ENCODE measurements at regions not wholly inside any gene's neighbourhood (a gene's known extent, or its start where the extent isn't known, plus 50 kb on each side); places are given as distances from the start of the nearest gene placed in this dataset.

- TF ChIP-seq CTCF (IDR thresholded peaks at IDR 0.05; ENCODE audit: insufficient read depth, low read length, poor library complexity, severe bottlenecking) (no peak), EZH2phosphoT487 (conservative IDR thresholded peaks at IDR 0.05; ENCODE audit: low read length) (no peak)
- H3K4me3 ChIP-seq (ENCODE audit: insufficient read depth, low read length, poor library complexity, severe bottlenecking) = no peak overlapping the region
- H3K27me3 ChIP-seq (ENCODE audit: low read length) = no peaks in the 10 kb centered on the region
- no peak overlapping the region for H3K4me2 ChIP-seq (ENCODE audit: low read depth, low read length, poor library complexity, severe bottlenecking)
- H3K9me3 ChIP-seq (ENCODE audit: insufficient read depth, low read length) = no peaks in the 10 kb centered on the region
- no peaks in the 10 kb centered on the region for H3K79me2 ChIP-seq (ENCODE audit: insufficient read depth, low read length)
- H3F3A ChIP-seq (ENCODE audit: insufficient read depth) = no peaks in the 10 kb centered on the region
- H4K20me1 ChIP-seq (ENCODE audit: low read depth, low read length) = no peaks in the 10 kb centered on the region
- H3K9me2 ChIP-seq (replicated peaks; ENCODE audit: insufficient read depth, low read length) = no peaks in the 10 kb centered on the region
- H3K27ac ChIP-seq (ENCODE audit: low read depth, low read length) = no peak overlapping the region
- H2AFZ ChIP-seq (ENCODE audit: low read depth, low read length, severe bottlenecking) = no peak overlapping the region
- H3K9ac ChIP-seq (ENCODE audit: low read length) = no peak overlapping the region
- no peaks in the 10 kb centered on the region for H3K36me3 ChIP-seq (ENCODE audit: low read length)
Measured at GRCh38 chr2:204124140-204124750, 187.7 kb downstream of the ICOS start.

GRCh38 chr2:204126705-204127104, 190.1 kb downstream of the ICOS start:
- Histone ChIP-seq H2AFZ (ENCODE audit: low read depth, low read length, severe bottlenecking) (no peak overlapping the region), H3K9me2 (replicated peaks; ENCODE audit: insufficient read depth, low read length) (no peaks in the 10 kb centered on the region), H3K79me2 (ENCODE audit: insufficient read depth, low read length) (no peaks in the 10 kb centered on the region), H3K36me3 (ENCODE audit: low read length) (no peaks in the 10 kb centered on the region), H3F3A (ENCODE audit: insufficient read depth) (no peaks in the 10 kb centered on the region), H3K4me3 (ENCODE audit: insufficient read depth, low read length, poor library complexity, severe bottlenecking) (no peak overlapping the region), H3K27me3 (ENCODE audit: low read length) (no peaks in the 10 kb centered on the region), H3K27ac (ENCODE audit: low read depth, low read length) (no peak overlapping the region), H3K9me3 (ENCODE audit: insufficient read depth, low read length) (no peaks in the 10 kb centered on the region), H4K20me1 (ENCODE audit: low read depth, low read length) (no peaks in the 10 kb centered on the region), H3K9ac (ENCODE audit: low read length) (no peak overlapping the region), H3K4me2 (ENCODE audit: low read depth, low read length, poor library complexity, severe bottlenecking) (no peak overlapping the region)
- TF ChIP-seq CTCF (IDR thresholded peaks at IDR 0.05; ENCODE audit: insufficient read depth, low read length, poor library complexity, severe bottlenecking) = no peak
- TF ChIP-seq EZH2phosphoT487 (conservative IDR thresholded peaks at IDR 0.05; ENCODE audit: low read length) = no peak

GRCh38 chr2:204127238-204127637, 190.7 kb downstream of the ICOS start:
- Histone ChIP-seq H3K27ac (ENCODE audit: low read depth, low read length) (no peak overlapping the region), H3K9ac (ENCODE audit: low read length) (no peak overlapping the region), H2AFZ (ENCODE audit: low read depth, low read length, severe bottlenecking) (no peak overlapping the region), H3K4me3 (ENCODE audit: insufficient read depth, low read length, poor library complexity, severe bottlenecking) (no peak overlapping the region), H3K27me3 (ENCODE audit: low read length) (no peaks in the 10 kb centered on the region), H3F3A (ENCODE audit: insufficient read depth) (no peaks in the 10 kb centered on the region), H3K9me2 (replicated peaks; ENCODE audit: insufficient read depth, low read length) (no peaks in the 10 kb centered on the region), H4K20me1 (ENCODE audit: low read depth, low read length) (no peaks in the 10 kb centered on the region), H3K36me3 (ENCODE audit: low read length) (no peaks in the 10 kb centered on the region), H3K4me2 (ENCODE audit: low read depth, low read length, poor library complexity, severe bottlenecking) (no peak overlapping the region), H3K9me3 (ENCODE audit: insufficient read depth, low read length) (no peaks in the 10 kb centered on the region), H3K79me2 (ENCODE audit: insufficient read depth, low read length) (no peaks in the 10 kb centered on the region)
- no peak for TF ChIP-seq EZH2phosphoT487 (conservative IDR thresholded peaks at IDR 0.05; ENCODE audit: low read length)
- TF ChIP-seq CTCF (IDR thresholded peaks at IDR 0.05; ENCODE audit: insufficient read depth, low read length, poor library complexity, severe bottlenecking) = no peak
